NT2/D1 (cell line): ENCODE measurements at regions not wholly inside any gene's neighbourhood (a gene's known extent, or its start where the extent isn't known, plus 50 kb on each side); places are given as distances from the start of the nearest gene placed in this dataset.

ENCODE experiments used
- SUZ12 ChIP-seq: IDR thresholded peaks from 2 replicates; pipeline ENCODE4 v1.6.1; 2011; ENCODE audit not compliant: insufficient read length, insufficient read depth; ENCODE audit errors: extremely low read depth
- YY1 ChIP-seq: IDR thresholded peaks from 2 replicates; pipeline ENCODE4 v1.6.1; 2011; ENCODE audit not compliant: insufficient read length, insufficient read depth
- ZNF274 ChIP-seq: IDR thresholded peaks from 2 replicates; pipeline ENCODE4 v1.6.1; 2011; ENCODE audit warnings: mild to moderate bottlenecking, low read depth, low read length

- TF ChIP-seq YY1 (no peak), ZNF274 (no peak), SUZ12 (no peak)
Measured at GRCh38 chr20:30511322-30512030, 746.0 kb upstream of the DEFB115 start.
